Suprapubic skin (tissue), 4 donors: ENCODE measurements at regions not wholly inside any gene's neighbourhood (a gene's known extent, or its start where the extent isn't known, plus 50 kb on each side); places are given as distances from the start of the nearest gene placed in this dataset.
"Not testable (repeated sequence)": the region's sequence is repeated elsewhere in the genome, so short reads cannot be mapped to it uniquely, and the experiment has no call there.

Experiments
- DNase-seq, 2 donors: peaks; one replicate each; pipeline ENCODE4 v3.0.0-alpha.2; 2019; ENCODE audit warnings: low spot score in 2 of 2
- H3K27ac ChIP-seq: fragments of 200-600 bp; sonication (generic); one replicate; pipeline ENCODE4 v1.5.1; 2019
- H3K27me3 ChIP-seq: fragments of 200-600 bp; sonication (generic); one replicate; pipeline ENCODE4 v1.5.1; 2019
- H3K36me3 ChIP-seq: fragments of 200-600 bp; sonication (generic); one replicate; pipeline ENCODE4 v1.5.1; 2019
- H3K4me1 ChIP-seq: fragments of 200-600 bp; sonication (generic); one replicate; pipeline ENCODE4 v1.5.1; 2019
- H3K4me3 ChIP-seq: fragments of 200-600 bp; sonication (generic); one replicate; pipeline ENCODE4 v1.5.1; 2019; ENCODE audit warnings: mild to moderate bottlenecking
- H3K9me3 ChIP-seq: fragments of 200-600 bp; sonication (generic); one replicate; pipeline ENCODE4 v1.5.1; 2019
- CTCF ChIP-seq, 2 donors: fragments of 200-600 bp in 1 of 2; fragments of 450-650 bp in 1 of 2; sonication (generic) in 1 of 2; IDR thresholded peaks; one replicate each; pipeline ENCODE4 v1.5.1; 2016 to 2019; ENCODE audit warnings: antibody characterized with exemption in 2 of 2, mild to moderate bottlenecking in 1 of 2, moderate library complexity in 1 of 2
- EP300 ChIP-seq: sonication (generic); formaldehyde crosslinking; IDR thresholded peaks from one replicate; pipeline ENCODE4 v1.6.1; 2017; ENCODE audit warnings: antibody characterized with exemption
- POLR2A ChIP-seq, 2 donors: fragments of 450-650 bp; IDR thresholded peaks; one replicate each; pipeline ENCODE4 v1.6.1; 2017; ENCODE audit warnings: antibody characterized with exemption in 2 of 2, mild to moderate bottlenecking in 2 of 2, moderate library complexity in 2 of 2
- POLR2AphosphoS5 ChIP-seq, 3 donors: sonication (generic); formaldehyde crosslinking; IDR thresholded peaks; one replicate each; pipeline ENCODE4 v1.6.1; 2017; ENCODE audit warnings: antibody characterized with exemption in 3 of 3
- WGBS: methylation state at CpG from one replicate; pipeline ENCODE4 v1.1.5; 2018; 5-methylcytosine and 5-hydroxymethylcytosine counted together

GRCh38 chr1:79232818-79233217, 226.3 kb upstream of the ADGRL4 start:
- Histone ChIP-seq H3K4me3 (no peak overlapping the region), H3K36me3 (no peaks in the 10 kb centered on the region), H3K9me3 (no peaks in the 10 kb centered on the region), H3K4me1 (no peaks in the 10 kb centered on the region), H3K27me3 (no peaks in the 10 kb centered on the region), H3K27ac (no peak overlapping the region)
- no peak for DNase-seq
- TF ChIP-seq POLR2A (IDR thresholded peaks at IDR 0.05) (no peak), EP300 (no peak), POLR2AphosphoS5 (IDR thresholded peaks at IDR 0.05) (no peak), CTCF (IDR thresholded peaks at IDR 0.05) (no peak)

GRCh38 chr1:79230751-79231150, 224.2 kb upstream of the ADGRL4 start:
- not testable (repeated sequence) for H3K27me3 ChIP-seq, H3K36me3 ChIP-seq, H3K9me3 ChIP-seq, H3K27ac ChIP-seq, H3K4me3 ChIP-seq, H3K4me1 ChIP-seq, DNase-seq
- 40% methylated on average over 4 of the region's 4 CpGs for WGBS

- Histone ChIP-seq H3K4me3 (no peak overlapping the region), H3K4me1 (no peaks in the 10 kb centered on the region), H3K27me3 (no peaks in the 10 kb centered on the region), H3K27ac (no peak overlapping the region), H3K36me3 (no peaks in the 10 kb centered on the region), H3K9me3 (no peaks in the 10 kb centered on the region)
- DNase-seq, result no peak
- TF ChIP-seq POLR2A (IDR thresholded peaks at IDR 0.05) (no peak), EP300 (no peak), POLR2AphosphoS5 (IDR thresholded peaks at IDR 0.05) (no peak), CTCF (IDR thresholded peaks at IDR 0.05) (no peak)
- WGBS, result 91% methylated on average over 2 of the region's 2 CpGs
These were observed 220.4 kb upstream of the ADGRL4 start for GRCh38 chr1:79226963-79227362.

GRCh38 chr1:79224537-79224936, 218.0 kb upstream of the ADGRL4 start:
- Histone ChIP-seq H3K4me1 (no peaks in the 10 kb centered on the region), H3K36me3 (no peaks in the 10 kb centered on the region), H3K9me3 (no peaks in the 10 kb centered on the region), H3K27ac (no peak overlapping the region), H3K27me3 (no peaks in the 10 kb centered on the region), H3K4me3 (no peak overlapping the region)
- no peak for DNase-seq
- 55% methylated on average over 3 of the region's 3 CpGs for WGBS
- TF ChIP-seq POLR2AphosphoS5 (IDR thresholded peaks at IDR 0.05), result no peak
- TF ChIP-seq POLR2A (IDR thresholded peaks at IDR 0.05), result no peak
- TF ChIP-seq CTCF (IDR thresholded peaks at IDR 0.05), result no peak
- TF ChIP-seq EP300, result no peak

GRCh38 chr1:79220509-79220908, 214.0 kb upstream of the ADGRL4 start:
- WGBS, result 85% methylated on average over 2 of the region's 2 CpGs
- H3K36me3 ChIP-seq, result no peaks in the 10 kb centered on the region
- H3K27me3 ChIP-seq, result no peaks in the 10 kb centered on the region
- no peak overlapping the region for H3K4me3 ChIP-seq
- no peaks in the 10 kb centered on the region for H3K4me1 ChIP-seq
- no peaks in the 10 kb centered on the region for H3K9me3 ChIP-seq
- no peak overlapping the region for H3K27ac ChIP-seq
- no peak for TF ChIP-seq CTCF (IDR thresholded peaks at IDR 0.05)
- TF ChIP-seq EP300, result no peak
- TF ChIP-seq POLR2AphosphoS5 (IDR thresholded peaks at IDR 0.05), result no peak
- no peak for TF ChIP-seq POLR2A (IDR thresholded peaks at IDR 0.05)
- no peak for DNase-seq

GRCh38 chr1:79215311-79215710, 208.8 kb upstream of the ADGRL4 start:
- Histone ChIP-seq H3K27me3 (no peaks in the 10 kb centered on the region), H3K9me3 (no peaks in the 10 kb centered on the region), H3K36me3 (no peaks in the 10 kb centered on the region), H3K27ac (no peak overlapping the region), H3K4me3 (no peak overlapping the region), H3K4me1 (no peaks in the 10 kb centered on the region)
- no peak for DNase-seq
- no peak for TF ChIP-seq EP300
- no peak for TF ChIP-seq POLR2A (IDR thresholded peaks at IDR 0.05)
- TF ChIP-seq CTCF (IDR thresholded peaks at IDR 0.05), result no peak
- no peak for TF ChIP-seq POLR2AphosphoS5 (IDR thresholded peaks at IDR 0.05)
- 86% methylated on average over 4 of the region's 4 CpGs for WGBS
